NCI-H774 (cell line): ENCODE measurements at regions not wholly inside any gene's neighbourhood (a gene's known extent, or its start where the extent isn't known, plus 50 kb on each side); places are given as distances from the start of the nearest gene placed in this dataset.

Experiments used
- DNase-seq: peaks from one replicate; lab custom pipeline; 2025; lab: John Stamatoyannopoulos, UW

DNA sequence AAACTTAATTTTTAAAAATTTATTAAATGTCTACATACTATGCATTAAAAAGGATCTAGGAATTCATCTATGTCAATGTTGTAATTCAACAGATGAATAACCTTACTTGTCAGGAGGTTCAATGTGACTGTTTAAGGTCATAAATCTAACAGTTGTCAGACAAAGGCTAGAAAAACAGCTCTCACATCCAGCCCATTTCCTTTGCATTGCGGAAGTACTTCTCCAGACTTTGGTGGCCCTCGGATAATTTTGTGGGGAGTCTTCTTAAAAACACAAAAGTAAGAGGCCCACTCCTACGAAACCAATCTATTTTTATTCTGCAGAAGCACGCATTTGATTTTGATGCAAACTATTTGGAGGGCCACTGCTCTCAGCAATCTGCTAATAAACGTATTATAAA is 122.6 kb upstream of the CHRM3 start:
- no peak for DNase-seq

DNA sequence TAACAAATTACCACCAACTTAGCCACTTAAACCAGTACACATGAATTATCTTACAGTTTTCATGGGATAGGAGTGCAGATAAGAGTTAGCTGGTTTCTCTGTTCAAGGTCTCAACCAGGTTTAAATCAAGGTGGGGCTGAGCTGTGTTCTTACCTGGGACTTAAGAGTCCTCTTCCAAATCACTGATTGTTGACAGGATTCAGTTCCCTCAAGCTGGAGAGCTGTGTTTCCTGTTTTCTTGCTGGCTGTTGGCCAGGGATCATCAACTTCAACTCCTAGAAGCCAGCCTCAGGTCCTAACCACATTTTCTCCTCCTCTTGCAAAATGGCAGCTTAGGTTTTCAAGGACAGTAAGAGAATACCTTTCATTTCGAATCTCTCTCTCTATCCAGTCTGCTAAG is 123.8 kb upstream of the CHRM3 start:
- no peak for DNase-seq

DNA sequence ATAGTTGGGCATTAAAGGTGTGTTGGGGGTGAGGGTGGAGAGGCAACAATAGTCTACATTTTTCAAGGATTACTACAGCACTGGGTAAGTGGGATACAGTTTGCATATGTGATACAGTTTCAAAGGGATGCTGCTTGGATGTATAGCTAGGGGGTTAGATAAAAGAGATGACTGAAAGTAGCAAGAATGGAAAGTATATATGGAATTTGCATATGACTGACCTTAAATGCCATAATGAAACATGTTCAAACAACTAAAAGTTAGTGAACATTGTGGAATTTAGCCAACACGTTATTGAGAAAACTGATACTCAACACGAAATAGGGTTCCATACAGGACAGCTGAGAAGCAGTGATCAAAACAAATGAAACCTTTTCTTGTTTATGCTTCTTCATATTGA is 124.8 kb upstream of the CHRM3 start:
- no peak for DNase-seq

GRCh38 chr1:239260842-239261241 is 125.5 kb upstream of the CHRM3 start:
- no peak for DNase-seq

- DNase-seq = no peak
These were observed 130.7 kb upstream of the CHRM3 start for GRCh38 chr1:239255628-239256160.

DNA sequence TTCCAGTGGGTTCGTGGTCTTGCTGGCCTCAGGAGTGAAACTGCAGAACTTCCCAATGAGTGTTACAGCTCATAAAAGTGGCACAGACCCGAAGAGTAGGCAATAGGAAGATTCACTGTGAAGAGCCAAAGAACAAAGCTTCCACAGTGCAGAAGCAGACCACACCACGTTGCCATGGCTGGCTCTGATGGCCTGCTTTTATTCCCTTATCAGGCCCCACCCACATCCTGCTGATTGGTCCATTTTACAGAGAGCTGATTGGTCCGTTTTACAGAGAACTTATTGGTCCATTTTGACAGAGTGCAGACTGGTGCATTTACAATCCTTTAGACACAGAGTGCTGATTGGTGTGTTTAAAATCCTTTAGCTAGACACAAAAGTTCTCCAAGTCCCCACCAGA is 131.4 kb upstream of the CHRM3 start:
- DNase-seq = no peak

- no peak for DNase-seq
These were observed 133.3 kb upstream of the CHRM3 start for GRCh38 chr1:239253032-239253431.

GRCh38 chr1:239250353-239251035 is 135.9 kb upstream of the CHRM3 start:
- no peak for DNase-seq

DNA sequence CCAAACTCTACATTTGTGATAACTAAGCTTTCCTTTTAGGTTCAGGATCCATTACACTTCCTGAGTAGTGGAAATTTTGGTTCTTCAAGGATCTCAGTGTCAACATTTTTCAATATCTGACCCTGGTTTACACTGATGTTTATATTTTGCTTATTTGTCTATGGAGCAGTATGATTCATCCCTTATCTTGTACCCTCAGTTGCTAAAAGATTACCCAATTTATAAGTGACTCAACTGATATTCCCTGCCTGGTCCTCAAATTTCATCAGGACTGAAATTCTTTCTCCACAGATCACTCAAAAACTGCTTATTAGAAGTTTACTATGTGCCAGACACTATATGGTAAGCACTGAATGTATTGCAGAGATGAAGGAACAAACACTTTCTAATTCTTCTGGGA is 139.1 kb upstream of the CHRM3 start:
- DNase-seq = no peak

DNA sequence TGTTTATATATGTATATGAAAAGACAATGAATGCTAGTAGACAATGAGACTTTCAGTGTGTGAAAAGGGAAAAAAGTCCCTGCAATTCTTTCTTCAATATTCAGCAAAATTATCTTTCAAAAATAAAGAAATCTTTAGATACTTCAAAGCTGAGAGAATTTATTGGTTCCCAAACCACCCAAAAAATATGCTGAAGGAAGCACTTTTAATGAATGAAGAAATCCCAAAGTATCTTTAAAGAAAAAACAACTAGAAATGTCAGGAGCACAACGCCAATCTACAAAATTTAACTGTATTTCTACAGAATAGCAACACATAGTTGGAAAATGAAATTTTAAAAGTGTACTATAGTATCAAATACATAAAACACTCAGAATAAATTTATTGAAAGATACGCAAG is 142.3 kb upstream of the CHRM3 start:
- DNase-seq = no peak

DNA sequence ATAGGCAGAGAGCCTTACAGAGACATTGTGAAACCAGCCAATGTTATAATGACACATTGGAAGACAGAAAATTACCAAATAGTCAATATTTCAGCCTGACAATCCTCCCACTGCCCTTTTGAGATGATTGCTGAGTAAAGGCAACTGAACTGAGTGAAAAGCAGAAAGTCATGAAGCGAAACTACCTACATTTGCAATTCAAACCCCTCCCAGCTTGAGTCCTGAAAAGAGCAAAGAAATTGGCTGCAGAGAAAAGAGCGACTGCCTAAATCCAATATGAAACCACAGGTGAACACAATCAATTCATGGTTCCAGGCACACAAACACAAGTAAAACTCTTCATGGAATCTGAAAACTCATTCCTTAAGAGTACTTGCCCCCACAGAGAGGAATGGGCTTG is 143.4 kb upstream of the CHRM3 start:
- no peak for DNase-seq

GRCh38 chr1:239242404-239242803 is 144.0 kb upstream of the CHRM3 start:
- no peak for DNase-seq

DNA sequence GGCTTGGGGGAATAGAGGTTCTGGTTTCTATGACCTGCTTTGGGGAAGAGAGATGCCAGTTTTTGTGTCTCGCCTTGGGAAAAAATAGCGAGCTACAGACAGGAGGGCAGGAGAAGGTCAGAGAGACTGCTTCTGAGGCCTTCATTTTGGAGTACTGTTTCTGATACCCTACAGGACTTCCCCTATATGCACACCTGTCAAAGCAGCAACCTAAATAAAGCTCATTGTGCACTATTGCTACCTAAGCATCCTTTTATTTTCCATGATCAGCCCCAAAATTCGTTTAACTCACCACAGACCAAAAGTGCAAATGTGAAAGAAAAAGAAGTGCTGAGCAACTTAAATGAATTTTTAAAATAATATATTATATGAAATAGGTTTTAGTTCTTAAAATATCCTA is 145.6 kb upstream of the CHRM3 start:
- no peak for DNase-seq

DNA sequence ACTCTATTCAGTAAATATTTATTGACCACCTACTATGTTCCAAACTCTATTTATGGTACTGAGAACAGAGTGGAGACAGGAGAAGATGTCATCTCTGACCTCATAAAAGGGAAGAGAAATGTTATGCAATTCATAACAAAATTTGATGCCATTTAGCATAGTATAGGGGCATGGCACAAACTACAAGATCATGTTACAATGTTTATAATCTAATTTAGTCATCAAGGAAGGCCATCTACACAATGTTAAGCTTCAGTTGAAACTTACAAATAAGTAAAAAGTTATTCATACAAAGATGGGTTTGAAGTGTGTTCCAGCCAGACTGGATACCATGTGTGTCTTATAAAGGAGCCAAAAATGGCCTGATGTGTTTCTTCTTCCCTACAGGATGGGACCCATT is 146.8 kb upstream of the CHRM3 start:
- DNase-seq = no peak

- DNase-seq = no peak
These were observed 148.5 kb upstream of the CHRM3 start for GRCh38 chr1:239237912-239238311.

GRCh38 chr1:239233626-239234025 is 152.7 kb upstream of the CHRM3 start:
- no peak for DNase-seq

GRCh38 chr1:239232921-239233320 is 153.4 kb upstream of the CHRM3 start:
- no peak for DNase-seq

DNA sequence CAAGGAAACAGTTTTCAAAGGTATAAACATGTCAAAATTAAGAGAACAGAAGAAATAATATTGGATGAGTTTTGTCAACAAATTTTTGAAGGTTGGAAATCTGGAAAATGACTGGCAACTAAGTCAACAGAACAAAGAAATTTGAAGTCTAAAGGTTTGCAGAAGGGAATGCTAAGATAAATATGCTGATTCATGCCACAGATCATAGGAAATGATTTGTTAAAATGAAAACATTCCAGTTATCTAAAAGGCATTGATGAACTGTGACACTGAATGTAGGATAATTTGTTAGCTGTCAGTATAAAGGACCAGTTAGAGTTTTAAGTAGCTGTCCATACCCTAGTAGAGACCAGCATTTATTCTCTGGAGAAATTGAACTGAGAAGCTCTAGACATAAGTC is 157.9 kb upstream of the CHRM3 start:
- no peak for DNase-seq

- DNase-seq = no peak
These were observed 161.0 kb upstream of the CHRM3 start for GRCh38 chr1:239225396-239225795.

- no peak for DNase-seq
These were observed 162.3 kb upstream of the CHRM3 start for GRCh38 chr1:239224100-239224499.

DNA sequence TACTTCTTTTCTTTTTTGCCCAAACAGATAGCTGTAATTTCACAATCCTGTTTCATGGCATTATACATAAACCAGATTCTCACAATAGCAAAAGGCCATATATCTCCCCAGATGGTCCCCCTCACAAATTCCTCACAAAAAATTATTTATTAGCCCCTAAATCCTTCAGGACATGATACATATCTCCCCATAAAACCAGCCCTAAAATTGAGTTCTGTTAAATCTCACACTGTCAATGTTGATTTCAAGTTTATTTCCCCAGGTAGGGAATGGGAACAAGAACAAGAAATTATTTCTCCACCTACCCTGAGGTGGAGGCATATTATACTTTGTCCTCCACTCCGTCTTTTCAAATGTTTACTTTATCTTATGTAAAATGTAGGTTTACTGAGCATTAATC is 163.4 kb upstream of the CHRM3 start:
- no peak for DNase-seq

GRCh38 chr1:239221656-239222055 is 164.7 kb upstream of the CHRM3 start:
- DNase-seq = no peak

- no peak for DNase-seq
These were observed 166.7 kb upstream of the CHRM3 start for GRCh38 chr1:239219679-239220078.

DNA sequence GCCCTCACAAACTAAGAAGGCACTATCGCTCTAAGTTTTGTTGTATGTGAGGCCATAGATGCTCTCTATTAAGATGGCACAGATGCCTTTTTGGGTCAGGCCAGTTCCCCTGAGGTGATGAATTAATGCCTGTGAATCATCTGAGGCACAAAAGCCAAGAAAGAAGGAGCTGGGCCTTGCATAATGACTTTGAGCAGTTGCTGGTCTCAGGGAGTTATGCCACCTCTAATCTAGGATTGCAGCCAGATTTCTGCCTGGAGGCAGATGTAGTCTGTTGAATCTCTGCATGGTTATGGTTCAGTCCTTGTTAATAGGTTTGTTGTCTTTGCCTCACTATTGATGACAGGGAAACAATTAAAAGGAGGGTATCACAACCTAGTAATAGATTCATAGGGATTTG is 168.1 kb upstream of the CHRM3 start:
- no peak for DNase-seq
